PC-9 (cell line): ENCODE measurements at regions not wholly inside any gene's neighbourhood (a gene's known extent, or its start where the extent isn't known, plus 50 kb on each side); places are given as distances from the start of the nearest gene placed in this dataset.

Experiments
- CTCF ChIP-seq: fragments of 200-600 bp; sonication (generic); conservative IDR thresholded peaks from 2 replicates; pipeline ENCODE4 v1.6.1; 2017; ENCODE audit warnings: mixed run types, antibody characterized with exemption, mild to moderate bottlenecking, moderate library complexity
- EZH2 ChIP-seq: fragments of 200-600 bp; sonication (generic); IDR thresholded peaks from 2 replicates; pipeline ENCODE4 v1.8.0; 2017; ENCODE audit warnings: antibody characterized with exemption, low read depth

GRCh38 chr14:43132441-43132840, 1374.6 kb downstream of the FSCB start:
- no peak for TF ChIP-seq CTCF
- TF ChIP-seq EZH2, result no peak
